ENCODE measurements at regions not wholly inside any gene's neighbourhood (a gene's known extent, or its start where the extent isn't known, plus 50 kb on each side); places are given as distances from the start of the nearest gene placed in this dataset.

DNA sequence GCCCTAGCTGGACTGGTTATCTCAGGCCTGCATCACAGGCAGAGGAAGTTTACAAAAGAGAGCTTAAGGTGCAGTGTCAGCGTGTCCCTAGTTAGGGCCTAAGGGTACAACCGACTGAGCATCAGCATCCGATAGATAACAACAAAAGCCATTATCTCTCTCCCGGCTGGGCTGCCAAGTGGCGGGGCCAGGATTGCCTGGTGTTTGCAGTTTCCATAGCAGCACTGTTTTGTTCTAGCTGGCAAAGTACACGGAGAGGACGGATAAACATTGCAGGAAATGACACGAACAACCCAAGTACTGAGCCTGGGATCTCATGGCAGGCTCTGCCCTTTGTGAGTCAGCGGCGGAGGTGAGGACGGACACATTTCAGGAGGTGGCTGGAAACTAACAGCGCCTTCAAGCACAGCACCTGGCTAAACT is 104.7 kb upstream of the NOCT start:
- H3K27ac ChIP-seq: peak overlapping the region; percentile 47 to 89 (median 74)
- H3K4me3 ChIP-seq: peak overlapping the region in 2 of 4 donors; percentile 5 to 33
- H3K36me3 ChIP-seq: no peaks in the 10 kb centered on the region
- H3K27me3 ChIP-seq: no peaks in the 10 kb centered on the region
- no peak for TF ChIP-seq POLR2A (IDR thresholded peaks at IDR 0.05)
- TF ChIP-seq, protein P1, sequence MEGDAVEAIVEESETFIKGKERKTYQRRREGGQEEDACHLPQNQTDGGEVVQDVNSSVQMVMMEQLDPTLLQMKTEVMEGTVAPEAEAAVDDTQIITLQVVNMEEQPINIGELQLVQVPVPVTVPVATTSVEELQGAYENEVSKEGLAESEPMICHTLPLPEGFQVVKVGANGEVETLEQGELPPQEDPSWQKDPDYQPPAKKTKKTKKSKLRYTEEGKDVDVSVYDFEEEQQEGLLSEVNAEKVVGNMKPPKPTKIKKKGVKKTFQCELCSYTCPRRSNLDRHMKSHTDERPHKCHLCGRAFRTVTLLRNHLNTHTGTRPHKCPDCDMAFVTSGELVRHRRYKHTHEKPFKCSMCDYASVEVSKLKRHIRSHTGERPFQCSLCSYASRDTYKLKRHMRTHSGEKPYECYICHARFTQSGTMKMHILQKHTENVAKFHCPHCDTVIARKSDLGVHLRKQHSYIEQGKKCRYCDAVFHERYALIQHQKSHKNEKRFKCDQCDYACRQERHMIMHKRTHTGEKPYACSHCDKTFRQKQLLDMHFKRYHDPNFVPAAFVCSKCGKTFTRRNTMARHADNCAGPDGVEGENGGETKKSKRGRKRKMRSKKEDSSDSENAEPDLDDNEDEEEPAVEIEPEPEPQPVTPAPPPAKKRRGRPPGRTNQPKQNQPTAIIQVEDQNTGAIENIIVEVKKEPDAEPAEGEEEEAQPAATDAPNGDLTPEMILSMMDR (IDR thresholded peaks at IDR 0.05): no peak
- H3K4me1 ChIP-seq: peaks cover 11 to 30% (median 18%) of the 10 kb centered on the region in 3 donors
- intact Hi-C loops (cut with DNase I): no loop called here
- DNase-seq: peak; percentile 4
- WGBS, 2 donors: 11 to 32% methylated on average over 8 to 12 of the region's 12 CpGs
- no peaks in the 10 kb centered on the region for H3K9me3 ChIP-seq

DNA sequence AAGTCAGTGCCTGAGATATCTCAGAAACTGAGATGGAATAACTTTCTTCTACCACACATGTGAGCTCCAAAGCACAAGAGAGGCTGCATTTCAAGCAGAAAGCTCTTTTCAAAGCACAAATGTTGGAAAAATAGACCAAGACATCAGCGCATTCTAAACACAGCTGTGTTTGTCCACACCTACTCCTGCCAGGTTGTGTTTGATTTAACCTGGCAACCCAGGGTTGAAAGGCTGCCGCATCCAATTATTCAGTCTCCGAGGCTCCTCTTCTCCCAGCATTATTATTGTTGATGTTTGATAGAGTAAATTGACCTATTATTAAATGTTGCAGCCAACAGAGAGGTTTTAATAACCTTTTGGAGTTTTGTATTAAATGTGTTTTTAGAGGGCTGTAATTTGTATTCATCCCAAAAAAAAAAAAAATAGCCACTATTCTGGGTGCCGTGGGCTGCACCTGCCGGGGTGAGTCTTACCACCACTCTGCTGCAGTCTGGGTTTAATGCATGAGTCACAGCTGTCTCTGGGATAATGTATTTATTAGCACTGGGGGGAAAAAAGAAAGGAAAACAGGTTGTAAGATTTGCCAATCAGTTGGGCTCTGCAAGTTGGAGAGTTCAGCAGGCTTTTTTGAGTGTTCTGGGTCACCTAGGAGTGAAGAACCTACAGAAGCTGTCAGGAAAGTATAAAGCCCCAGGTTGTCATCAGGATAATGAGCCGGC is 105.2 kb upstream of the NOCT start:
- WGBS, 2 donors: 33 to 35% methylated on average over 6 of the region's 6 CpGs
- Histone ChIP-seq H3K4me1 (peaks cover 11 to 30% (median 18%) of the 10 kb centered on the region in 3 donors), H3K36me3 (no peaks in the 10 kb centered on the region), H3K4me3 (peak overlapping the region in 2 of 4 donors; percentile 5 to 33), H3K9me3 (no peaks in the 10 kb centered on the region), H3K27ac (peak overlapping the region; percentile 47 to 89 (median 74)), H3K27me3 (no peaks in the 10 kb centered on the region)
- no peak for DNase-seq
- intact Hi-C loops (cut with DNase I): no loop called here
- no peak for TF ChIP-seq POLR2A (IDR thresholded peaks at IDR 0.05)
- TF ChIP-seq, protein P1 (IDR thresholded peaks at IDR 0.05): no peak

- H3K9me3 ChIP-seq: no peaks in the 10 kb centered on the region
- H3K4me1 ChIP-seq: peaks cover 11 to 30% (median 18%) of the 10 kb centered on the region in 3 donors
- intact Hi-C loops (cut with DNase I): no loop called here
- no peaks in the 10 kb centered on the region for H3K36me3 ChIP-seq
- no peaks in the 10 kb centered on the region for H3K27me3 ChIP-seq
- peak overlapping the region in 2 of 4 donors; percentile 4 to 72 for H3K27ac ChIP-seq
- TF ChIP-seq POLR2A (IDR thresholded peaks at IDR 0.05): no peak
- TF ChIP-seq, protein P1 (IDR thresholded peaks at IDR 0.05): no peak
- 88 to 89% methylated on average over 4 of the region's 4 CpGs for WGBS, 2 donors
- no peak for DNase-seq
- H3K4me3 ChIP-seq: no peak overlapping the region
Measured at GRCh38 chr4:138909587-138909986, 106.0 kb upstream of the NOCT start.

GRCh38 chr4:138908134-138908533 is 107.4 kb upstream of the NOCT start:
- Histone ChIP-seq H3K27me3 (no peaks in the 10 kb centered on the region), H3K27ac (no peak overlapping the region), H3K4me1 (peaks cover 11 to 30% (median 18%) of the 10 kb centered on the region in 3 donors), H3K4me3 (no peak overlapping the region), H3K36me3 (no peaks in the 10 kb centered on the region), H3K9me3 (no peaks in the 10 kb centered on the region)
- intact Hi-C loops (cut with DNase I): no loop called here
- 91 to 92% methylated on average over 5 of the region's 5 CpGs for WGBS, 2 donors
- DNase-seq: no peak
- TF ChIP-seq POLR2A (IDR thresholded peaks at IDR 0.05): no peak
- TF ChIP-seq, protein P1 (IDR thresholded peaks at IDR 0.05): no peak

GRCh38 chr4:138907174-138907573 is 108.4 kb upstream of the NOCT start:
- Histone ChIP-seq H3K4me1 (peaks cover 7 to 24% (median 18%) of the 10 kb centered on the region in 3 donors), H3K4me3 (no peak overlapping the region), H3K27ac (no peak overlapping the region), H3K9me3 (no peaks in the 10 kb centered on the region), H3K27me3 (no peaks in the 10 kb centered on the region), H3K36me3 (no peaks in the 10 kb centered on the region)
- no peak for TF ChIP-seq POLR2A (IDR thresholded peaks at IDR 0.05)
- TF ChIP-seq, protein P1 (IDR thresholded peaks at IDR 0.05): no peak
- WGBS, 2 donors: 87 to 100% methylated on average over 3 to 4 of the region's 5 CpGs
- no peak for DNase-seq
- intact Hi-C loops (cut with DNase I): no loop called here

All from esophagus squamous epithelium (tissue), 5 donors.